PC-9 (cell line): ENCODE measurements at regions not wholly inside any gene's neighbourhood (a gene's known extent, or its start where the extent isn't known, plus 50 kb on each side); places are given as distances from the start of the nearest gene placed in this dataset.

Experiments
- BruUV-seq: library from RNA; stranded (reverse); fragments of 400-500 nt; replicated peaks from 2 replicates; lab custom pipeline; 2021; lab: Mats Ljungman, UMichigan
- CTCF ChIA-PET: fragments of 300-600 bp; sonication (Branson Sonifier 250); formaldehyde crosslinking; loops from one replicate; lab custom pipeline; 2022; ENCODE audit warnings: antibody characterized with exemption; lab: Charles Lee
- POLR2A ChIA-PET: fragments of 300-600 bp; sonication (Branson Sonifier 250); formaldehyde crosslinking; loops from one replicate; lab custom pipeline; 2022; ENCODE audit warnings: antibody characterized with exemption; ENCODE audit not compliant: unreplicated experiment; lab: Charles Lee
- DNase-seq, 2 experiments: peaks; one replicate each; pipeline versions ENCODE4 v3.0.0 to v3.0.0-alpha.2; 2015 to 2022; ENCODE audit warnings: mixed read lengths in 1 of 2
- H2AFZ ChIP-seq: fragments of 200-600 bp; sonication (generic); 2 replicates; pipeline ENCODE4 v1.8.1; 2017; ENCODE audit warnings: antibody characterized with exemption
- H3F3A ChIP-seq: fragments of 200-600 bp; sonication (generic); 2 replicates; pipeline ENCODE4 v1.8.1; 2017; ENCODE audit warnings: antibody characterized with exemption, mild to moderate bottlenecking, low read depth; ENCODE audit not compliant: insufficient read depth
- H3K27ac ChIP-seq: fragments of 200-600 bp; sonication (generic); 2 replicates; pipeline ENCODE4 v1.6.1; 2016; ENCODE audit warnings: mixed run types
- H3K27me3 ChIP-seq: fragments of 200-600 bp; sonication (generic); 2 replicates; pipeline ENCODE4 v1.6.1; 2016; ENCODE audit warnings: low read depth, mixed run types; ENCODE audit not compliant: insufficient read depth
- H3K36me3 ChIP-seq: fragments of 200-600 bp; sonication (generic); 2 replicates; pipeline ENCODE4 v1.6.1; 2016; ENCODE audit warnings: low read depth, mixed run types
- H3K4me1 ChIP-seq: fragments of 200-600 bp; sonication (generic); replicated peaks from 2 replicates; pipeline ENCODE4 v1.6.1; 2016; ENCODE audit warnings: mixed run types; ENCODE audit not compliant: insufficient read depth
- H3K4me2 ChIP-seq: fragments of 200-600 bp; sonication (generic); 2 replicates; pipeline ENCODE4 v1.6.1; 2017; ENCODE audit warnings: mixed run types
- H3K4me3 ChIP-seq: fragments of 200-600 bp; sonication (generic); 2 replicates; pipeline ENCODE4 v1.6.1; 2016; ENCODE audit warnings: mixed run types
- H3K79me2 ChIP-seq: fragments of 200-600 bp; sonication (generic); 2 replicates; pipeline ENCODE4 v1.6.1; 2017; ENCODE audit warnings: low read depth, mixed run types
- H3K9me2 ChIP-seq: fragments of 200-600 bp; sonication (generic); 2 replicates; pipeline ENCODE4 v1.8.1; 2017; ENCODE audit warnings: mild to moderate bottlenecking; ENCODE audit not compliant: insufficient read depth
- H3K9me3 ChIP-seq: fragments of 200-600 bp; sonication (generic); 2 replicates; pipeline ENCODE4 v1.8.1; 2016; ENCODE audit warnings: low read depth; ENCODE audit not compliant: insufficient read depth
- H4K20me1 ChIP-seq: fragments of 200-600 bp; sonication (generic); 2 replicates; pipeline ENCODE4 v1.8.1; 2017; ENCODE audit not compliant: insufficient read depth
- EZH2 ChIP-seq: fragments of 200-600 bp; sonication (generic); IDR thresholded peaks from 2 replicates; pipeline ENCODE4 v1.8.0; 2017; ENCODE audit warnings: antibody characterized with exemption, low read depth
- intact Hi-C: fragments of 100-400 bp; cut with micrococcal nuclease; formaldehyde crosslinking; loops from one replicate; pipeline ENCODE4 v1.10.0; 2022; ENCODE audit not compliant: unreplicated experiment
- TF ChIP-seq, protein P1 (sequence below): fragments of 200-600 bp; sonication (generic); conservative IDR thresholded peaks from 2 replicates; pipeline ENCODE4 v1.6.1; 2017; ENCODE audit warnings: mixed run types, antibody characterized with exemption, mild to moderate bottlenecking, moderate library complexity

DNA sequence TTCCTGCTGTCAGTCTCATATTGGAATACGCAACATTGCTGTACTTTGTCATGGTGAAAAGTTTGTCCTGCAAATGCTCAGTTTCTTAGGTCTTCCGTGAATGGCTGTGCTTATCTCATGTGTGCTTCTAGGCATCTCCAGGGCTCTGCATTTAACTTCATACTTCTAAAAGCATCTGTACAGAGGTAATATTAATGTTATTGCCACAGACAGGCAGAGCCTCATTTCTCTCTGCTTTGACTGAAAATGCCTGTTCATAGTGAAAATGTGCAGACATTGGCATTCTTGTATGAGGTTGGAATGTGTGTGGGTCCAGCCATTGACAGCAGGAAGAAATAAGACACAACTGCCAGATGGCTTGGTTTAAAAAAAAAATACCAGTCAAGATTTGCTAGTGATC, 140.1 kb upstream of the TTC29 start:
- H3K27me3 ChIP-seq: no peaks in the 10 kb centered on the region
- DNase-seq: no peak
- POLR2A ChIA-PET: no interaction called here
- H4K20me1 ChIP-seq: no peaks in the 10 kb centered on the region
- H3K4me1 ChIP-seq: no peaks in the 10 kb centered on the region
- CTCF ChIA-PET: no interaction called here
- H3K4me2 ChIP-seq: no peak overlapping the region
- intact Hi-C loops: no loop called here
- BruUV-seq: no TSS peak
- H3K9me3 ChIP-seq: no peaks in the 10 kb centered on the region
- H3K9me2 ChIP-seq: no peaks in the 10 kb centered on the region
- TF ChIP-seq, protein P1, sequence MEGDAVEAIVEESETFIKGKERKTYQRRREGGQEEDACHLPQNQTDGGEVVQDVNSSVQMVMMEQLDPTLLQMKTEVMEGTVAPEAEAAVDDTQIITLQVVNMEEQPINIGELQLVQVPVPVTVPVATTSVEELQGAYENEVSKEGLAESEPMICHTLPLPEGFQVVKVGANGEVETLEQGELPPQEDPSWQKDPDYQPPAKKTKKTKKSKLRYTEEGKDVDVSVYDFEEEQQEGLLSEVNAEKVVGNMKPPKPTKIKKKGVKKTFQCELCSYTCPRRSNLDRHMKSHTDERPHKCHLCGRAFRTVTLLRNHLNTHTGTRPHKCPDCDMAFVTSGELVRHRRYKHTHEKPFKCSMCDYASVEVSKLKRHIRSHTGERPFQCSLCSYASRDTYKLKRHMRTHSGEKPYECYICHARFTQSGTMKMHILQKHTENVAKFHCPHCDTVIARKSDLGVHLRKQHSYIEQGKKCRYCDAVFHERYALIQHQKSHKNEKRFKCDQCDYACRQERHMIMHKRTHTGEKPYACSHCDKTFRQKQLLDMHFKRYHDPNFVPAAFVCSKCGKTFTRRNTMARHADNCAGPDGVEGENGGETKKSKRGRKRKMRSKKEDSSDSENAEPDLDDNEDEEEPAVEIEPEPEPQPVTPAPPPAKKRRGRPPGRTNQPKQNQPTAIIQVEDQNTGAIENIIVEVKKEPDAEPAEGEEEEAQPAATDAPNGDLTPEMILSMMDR: no peak
- no peak for TF ChIP-seq EZH2
- no peaks in the 10 kb centered on the region for H3K36me3 ChIP-seq
- H2AFZ ChIP-seq: no peak overlapping the region
- H3K27ac ChIP-seq: no peak overlapping the region
- no peaks in the 10 kb centered on the region for H3K79me2 ChIP-seq
- no peak overlapping the region for H3K4me3 ChIP-seq
- no peaks in the 10 kb centered on the region for H3F3A ChIP-seq

DNA sequence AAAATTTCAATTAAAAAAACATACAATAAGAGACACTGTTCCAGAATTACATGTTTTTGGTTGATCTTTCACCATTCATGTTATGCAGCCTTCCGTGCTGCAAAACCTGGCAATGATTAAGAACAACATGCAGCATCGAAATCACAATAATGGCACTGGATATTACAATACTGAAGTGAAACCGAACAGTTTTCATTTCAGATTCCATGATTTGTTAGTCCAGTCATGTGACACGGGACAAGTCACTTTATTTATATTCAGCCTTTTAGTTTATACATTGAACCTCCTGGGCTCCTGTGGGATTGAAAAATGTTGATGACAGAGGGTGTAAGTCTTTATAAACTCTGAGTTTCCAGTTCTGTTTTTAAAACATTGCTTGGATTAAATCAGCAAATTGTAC, 142.5 kb upstream of the TTC29 start:
- Histone ChIP-seq H3K79me2 (no peaks in the 10 kb centered on the region), H3K4me1 (no peaks in the 10 kb centered on the region), H2AFZ (no peak overlapping the region), H3K4me2 (no peak overlapping the region), H3K9me2 (no peaks in the 10 kb centered on the region), H3F3A (no peaks in the 10 kb centered on the region), H4K20me1 (no peaks in the 10 kb centered on the region), H3K4me3 (no peak overlapping the region), H3K36me3 (no peaks in the 10 kb centered on the region), H3K27me3 (no peaks in the 10 kb centered on the region), H3K27ac (no peak overlapping the region), H3K9me3 (no peaks in the 10 kb centered on the region)
- BruUV-seq: no TSS peak
- ChIA-PET CTCF (interaction anchor here (0.6 kb wide), 1 partner anchor 779 kb away, joined by 3 read pairs; no protein-coding TSS in a partner anchor), POLR2A (no interaction called here)
- TF ChIP-seq EZH2: no peak
- TF ChIP-seq, protein P1: no peak
- intact Hi-C loops: no loop called here
- DNase-seq: no peak

DNA sequence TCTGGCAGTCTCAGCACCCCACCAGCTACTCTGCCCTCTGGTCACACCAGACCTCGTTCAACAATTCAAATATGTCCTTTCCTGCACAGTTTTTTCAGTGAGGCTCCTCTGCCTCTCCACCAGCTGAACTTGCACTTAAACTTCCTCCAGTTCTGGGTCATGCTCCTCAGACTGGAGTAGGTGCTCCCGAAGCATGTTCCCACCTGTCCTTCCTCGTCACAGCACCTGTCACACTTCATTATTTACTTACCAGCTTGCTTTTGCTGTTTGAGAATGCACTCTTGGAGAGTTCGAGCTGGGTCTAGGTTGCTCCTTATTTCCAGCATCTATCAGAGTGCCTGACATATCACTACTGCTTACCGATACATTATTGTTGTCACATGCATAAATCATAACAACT, 144.8 kb upstream of the TTC29 start:
- no peak overlapping the region for H2AFZ ChIP-seq
- CTCF ChIA-PET: no interaction called here
- H3K4me2 ChIP-seq: no peak overlapping the region
- POLR2A ChIA-PET: no interaction called here
- H3K4me3 ChIP-seq: no peak overlapping the region
- no peaks in the 10 kb centered on the region for H3K79me2 ChIP-seq
- H4K20me1 ChIP-seq: no peaks in the 10 kb centered on the region
- H3K27me3 ChIP-seq: no peaks in the 10 kb centered on the region
- H3K9me3 ChIP-seq: no peaks in the 10 kb centered on the region
- no peak overlapping the region for H3K27ac ChIP-seq
- no TSS peak for BruUV-seq
- TF ChIP-seq, protein P1: no peak
- no peak for TF ChIP-seq EZH2
- no peaks in the 10 kb centered on the region for H3F3A ChIP-seq
- no peaks in the 10 kb centered on the region for H3K9me2 ChIP-seq
- H3K4me1 ChIP-seq: no peaks in the 10 kb centered on the region
- no peaks in the 10 kb centered on the region for H3K36me3 ChIP-seq
- intact Hi-C loops: loop anchor here (5.0 to 10.0 kb wide), 3 partner anchors 146 to 1478 kb away; partner anchors contain the start of gene TTC29
- no peak for DNase-seq
